Breast epithelium (tissue), 4 donors: ENCODE measurements at regions not wholly inside any gene's neighbourhood (a gene's known extent, or its start where the extent isn't known, plus 50 kb on each side); places are given as distances from the start of the nearest gene placed in this dataset.

Source experiments
- DNase-seq, 2 donors: peaks; one replicate each; pipeline ENCODE4 v3.0.0-alpha.2; 2019; ENCODE audit warnings: low spot score in 2 of 2
- H3K27ac ChIP-seq, 2 donors: fragments of 200-600 bp; sonication (generic) in 1 of 2; one replicate each; pipeline ENCODE4 v1.5.1; 2016 to 2019; ENCODE audit warnings: mild to moderate bottlenecking in 1 of 2
- H3K27me3 ChIP-seq, 2 donors: fragments of 200-600 bp; sonication (generic) in 1 of 2; one replicate each; pipeline versions ENCODE4 v1.5.1 to v1.6.0; 2017 to 2019; ENCODE audit warnings: control low read depth in 1 of 2, mild to moderate bottlenecking in 1 of 2
- H3K36me3 ChIP-seq: fragments of 200-600 bp; one replicate; pipeline ENCODE4 v1.5.1; 2019
- H3K4me1 ChIP-seq, 2 donors: fragments of 200-600 bp; sonication (generic); one replicate each; pipeline ENCODE4 v1.5.1; 2016 to 2019; ENCODE audit warnings: control low read depth in 1 of 2
- H3K4me3 ChIP-seq, 3 donors: fragments of 200-600 bp; sonication (generic); 1 replicate in 2 of 3; 2 replicates in 1 of 3; pipeline ENCODE4 v1.5.1; 2016 to 2019; ENCODE audit warnings: mild to moderate bottlenecking in 3 of 3, moderate library complexity in 2 of 3
- H3K9me3 ChIP-seq, 2 donors: fragments of 200-600 bp; sonication (generic) in 1 of 2; one replicate each; pipeline ENCODE4 v1.5.1; 2016 to 2019; ENCODE audit warnings: control low read depth in 1 of 2
- CTCF ChIP-seq, 3 donors: fragments of 450-650 bp; IDR thresholded peaks; one replicate each; pipeline ENCODE4 v1.5.1; 2016 to 2017; ENCODE audit warnings: antibody characterized with exemption in 3 of 3, mild to moderate bottlenecking in 3 of 3, moderate library complexity in 3 of 3
- POLR2A ChIP-seq: fragments of 450-650 bp; IDR thresholded peaks from one replicate; pipeline ENCODE4 v1.6.1; 2016; ENCODE audit warnings: antibody characterized with exemption, mild to moderate bottlenecking, moderate library complexity
- POLR2AphosphoS5 ChIP-seq, 3 donors: sonication (generic); formaldehyde crosslinking; IDR thresholded peaks; one replicate each; pipeline ENCODE4 v1.6.1; 2017; ENCODE audit warnings: antibody characterized with exemption in 3 of 3
- intact Hi-C: fragments of 100-400 bp; cut with DNase I; formaldehyde crosslinking; loops from one replicate; pipeline ENCODE4 v1.15.1; 2023; ENCODE audit warnings: low total_unique reads

GRCh38 chr5:33287242-33287641 lies 153.5 kb upstream of the TARS1 start:
- no peaks in the 10 kb centered on the region for H3K36me3 ChIP-seq
- TF ChIP-seq POLR2A, result no peak
- no peak for TF ChIP-seq CTCF (IDR thresholded peaks at IDR 0.05)
- no peak for TF ChIP-seq POLR2AphosphoS5 (IDR thresholded peaks at IDR 0.05)
- no peak for DNase-seq
- H3K27me3 ChIP-seq, result no peaks in the 10 kb centered on the region
- H3K27ac ChIP-seq, result no peak overlapping the region
- intact Hi-C loops, result no loop called here
- no peak overlapping the region for H3K4me3 ChIP-seq
- no peaks in the 10 kb centered on the region for H3K9me3 ChIP-seq
- no peaks in the 10 kb centered on the region for H3K4me1 ChIP-seq

DNA sequence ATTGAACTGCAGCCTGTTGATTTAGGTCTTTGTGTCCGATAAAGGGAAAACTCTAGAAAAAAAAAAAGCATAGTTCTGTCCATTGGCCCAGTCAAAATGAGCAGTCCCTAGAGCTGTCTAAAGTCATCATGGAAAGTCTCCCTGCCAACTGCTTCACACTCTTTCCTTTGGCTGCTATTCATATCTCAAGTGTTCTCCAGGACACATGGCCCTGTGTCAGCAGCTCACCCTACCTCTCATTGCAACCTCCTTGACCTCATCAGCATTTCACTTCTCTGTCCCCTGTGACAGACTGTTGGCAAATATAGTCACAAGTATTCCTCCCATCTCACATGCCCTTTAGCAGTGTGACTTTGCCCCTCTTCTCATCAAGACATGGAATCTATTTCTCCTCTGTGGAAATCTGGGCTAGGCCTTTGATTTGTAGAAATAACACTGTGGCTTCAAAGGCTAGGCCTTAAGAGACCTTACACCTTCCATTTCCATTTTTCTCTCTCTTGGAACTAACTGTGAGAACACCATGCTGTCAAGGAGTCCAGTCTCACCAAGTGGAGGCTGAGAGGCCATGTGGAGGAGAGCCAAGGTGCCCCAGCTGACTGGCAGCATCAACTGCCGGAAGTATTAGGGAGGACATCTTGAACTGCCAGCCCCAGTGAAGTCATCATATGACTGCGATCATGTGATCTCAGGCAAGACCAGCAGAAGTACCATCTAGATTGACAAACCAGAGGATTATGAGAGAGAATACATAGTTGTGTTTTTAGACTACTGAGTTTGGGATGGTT lies 149.4 kb upstream of the TARS1 start:
- DNase-seq, result no peak
- Histone ChIP-seq H3K36me3 (no peaks in the 10 kb centered on the region), H3K4me3 (no peak overlapping the region), H3K9me3 (no peaks in the 10 kb centered on the region), H3K4me1 (no peaks in the 10 kb centered on the region), H3K27me3 (no peaks in the 10 kb centered on the region), H3K27ac (no peak overlapping the region)
- intact Hi-C loops, result no loop called here
- no peak for TF ChIP-seq POLR2A
- no peak for TF ChIP-seq CTCF (IDR thresholded peaks at IDR 0.05)
- no peak for TF ChIP-seq POLR2AphosphoS5 (IDR thresholded peaks at IDR 0.05)

DNA sequence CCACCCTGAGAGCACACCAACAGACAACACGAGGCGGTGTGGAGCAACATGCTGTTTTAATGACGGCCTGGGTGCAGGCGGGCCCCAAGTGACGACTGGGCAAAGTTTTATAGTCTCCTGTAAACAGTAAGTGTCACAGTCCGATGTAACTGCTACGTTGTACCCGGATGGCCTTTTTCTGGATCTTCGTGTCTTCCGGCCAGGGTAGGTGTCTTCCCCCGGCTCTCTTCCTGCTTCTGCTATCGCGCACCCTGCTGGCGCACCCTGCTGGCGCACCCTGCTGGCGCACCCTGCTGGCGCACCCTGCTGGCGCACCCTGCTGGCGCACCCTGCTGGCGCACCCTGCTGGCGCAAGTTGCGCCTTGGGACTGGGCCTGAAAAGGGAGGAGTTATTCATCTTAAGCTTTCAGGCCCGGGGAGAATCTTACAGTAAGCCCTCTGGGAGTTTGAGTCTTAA lies 143.0 kb upstream of the TARS1 start:
- no peak for DNase-seq
- Histone ChIP-seq H3K4me3 (no peak overlapping the region), H3K27me3 (no peaks in the 10 kb centered on the region), H3K27ac (no peak overlapping the region), H3K9me3 (no peaks in the 10 kb centered on the region), H3K4me1 (peaks cover 0 to 3% of the 10 kb centered on the region in 2 donors), H3K36me3 (no peaks in the 10 kb centered on the region)
- TF ChIP-seq POLR2A (no peak), CTCF (IDR thresholded peaks at IDR 0.05) (no peak), POLR2AphosphoS5 (IDR thresholded peaks at IDR 0.05) (no peak)
- intact Hi-C loops, result no loop called here

- H3K27me3 ChIP-seq, result no peaks in the 10 kb centered on the region
- intact Hi-C loops, result no loop called here
- no peaks in the 10 kb centered on the region for H3K9me3 ChIP-seq
- no peak overlapping the region for H3K27ac ChIP-seq
- DNase-seq, result no peak
- H3K4me3 ChIP-seq, result no peak overlapping the region
- H3K36me3 ChIP-seq, result no peaks in the 10 kb centered on the region
- TF ChIP-seq CTCF (IDR thresholded peaks at IDR 0.05), result no peak
- no peak for TF ChIP-seq POLR2AphosphoS5 (IDR thresholded peaks at IDR 0.05)
- no peak for TF ChIP-seq POLR2A
- H3K4me1 ChIP-seq, result peaks cover 0 to 3% of the 10 kb centered on the region in 2 donors
Observed at GRCh38 chr5:33299621-33300208, 141.1 kb upstream of the TARS1 start.

DNA sequence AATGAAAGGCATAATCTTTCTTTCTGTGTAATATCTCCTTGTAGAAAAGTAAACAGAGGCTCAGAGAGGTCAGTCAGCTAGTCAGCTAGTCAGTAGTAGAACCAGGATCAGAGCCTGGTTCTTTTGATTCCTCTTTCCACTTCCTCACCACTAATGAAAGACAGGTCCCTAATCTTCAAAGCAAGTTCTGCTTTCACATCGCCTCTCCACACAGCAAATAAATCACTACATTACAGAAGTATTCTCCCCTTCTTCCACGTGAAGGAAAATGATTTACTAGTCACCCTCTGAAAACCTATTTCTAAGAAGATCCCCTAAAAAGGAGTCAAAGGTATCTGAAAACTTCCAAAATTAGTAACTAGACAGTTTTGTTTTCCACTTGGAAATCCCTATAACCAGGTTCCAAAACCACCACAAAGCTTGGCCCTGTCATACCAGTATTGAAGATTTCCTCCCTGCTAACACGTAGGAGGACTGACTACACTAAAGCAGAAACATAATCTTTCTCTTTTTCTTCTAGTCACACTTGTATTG lies 140.5 kb upstream of the TARS1 start:
- intact Hi-C loops, result no loop called here
- TF ChIP-seq CTCF (IDR thresholded peaks at IDR 0.05) (no peak), POLR2AphosphoS5 (IDR thresholded peaks at IDR 0.05) (no peak), POLR2A (no peak)
- Histone ChIP-seq H3K27ac (no peak overlapping the region), H3K4me1 (peaks cover 0 to 3% of the 10 kb centered on the region in 2 donors), H3K9me3 (no peaks in the 10 kb centered on the region), H3K4me3 (no peak overlapping the region), H3K36me3 (no peaks in the 10 kb centered on the region), H3K27me3 (no peaks in the 10 kb centered on the region)
- DNase-seq, result no peak
